Stimulated activated CD8-positive, alpha-beta memory T cell treated with anti-CD3 and anti-CD28 coated beads, Interleukin-12 subunit alpha, Interleukin-12 subunit beta, amount 100 ng/mL, for 4 hours (primary cell): ENCODE measurements at regions not wholly inside any gene's neighbourhood (a gene's known extent, or its start where the extent isn't known, plus 50 kb on each side); places are given as distances from the start of the nearest gene placed in this dataset.

Source experiments
- DNase-seq: peaks from one replicate; pipeline ENCODE4 v3.0.0-alpha.2; 2020; ENCODE audit warnings: low read depth

DNA sequence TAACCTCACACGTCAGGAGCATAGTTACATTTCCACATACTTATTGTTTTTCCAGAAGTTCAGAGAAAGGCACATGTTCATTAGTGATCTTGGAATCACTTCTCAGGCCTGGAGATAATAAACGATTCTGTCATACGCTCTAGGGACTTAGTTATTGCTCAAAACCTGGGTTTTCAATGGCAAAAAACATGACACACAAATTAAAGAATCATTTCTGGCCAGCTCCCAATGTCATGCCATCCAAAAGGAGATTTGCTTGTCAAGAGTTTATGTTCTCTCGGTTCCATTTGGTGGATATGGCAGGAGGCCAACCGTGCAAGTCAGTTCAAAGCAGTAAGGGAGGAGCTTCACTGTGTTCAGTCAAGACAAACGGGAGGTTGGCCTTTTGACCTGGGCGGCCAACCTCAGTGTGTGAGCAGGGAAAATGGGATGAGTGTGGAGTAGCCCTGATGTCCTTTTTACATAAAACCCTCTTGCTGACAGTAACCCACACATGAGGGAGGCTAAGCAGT is 123.4 kb downstream of the NXNL2 start:
- no peak for DNase-seq

DNA sequence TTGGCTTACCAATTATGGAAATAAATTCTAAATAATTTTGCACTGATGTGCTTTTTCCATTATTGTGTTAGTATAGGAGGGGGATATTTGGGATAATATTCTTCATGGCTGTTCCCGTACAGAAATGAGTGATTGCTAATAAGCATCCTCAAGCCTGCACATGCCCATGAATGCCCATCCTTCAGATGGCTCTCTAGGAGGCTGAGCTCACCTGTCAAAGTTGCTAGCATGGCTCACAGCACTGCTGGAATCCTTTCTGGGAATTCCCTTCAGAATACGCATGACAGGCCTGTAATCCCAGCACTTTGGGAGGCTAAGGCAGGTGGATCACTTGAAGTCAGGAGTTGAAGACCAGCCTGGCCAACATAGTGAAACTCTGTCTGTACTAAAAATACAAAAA is 124.1 kb downstream of the NXNL2 start:
- no peak for DNase-seq

DNA sequence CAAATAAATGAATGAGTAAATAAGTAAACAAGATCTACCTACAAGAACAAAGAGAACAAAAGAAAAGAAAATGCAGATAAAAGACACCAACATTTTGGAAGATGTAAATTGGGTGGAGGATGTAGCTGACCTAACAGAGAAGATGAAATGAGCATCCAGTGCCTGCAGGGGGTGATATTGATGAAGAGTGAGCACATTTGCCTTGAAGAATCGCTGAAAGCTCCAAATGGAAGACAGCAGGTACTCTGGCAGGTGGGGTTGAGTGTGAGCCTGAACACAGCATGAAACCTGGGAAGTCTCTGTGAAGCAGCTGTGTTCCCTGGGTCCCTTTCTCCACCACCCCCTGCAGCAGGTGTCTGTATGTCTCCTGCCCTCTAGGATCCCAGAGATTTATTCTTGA is 125.6 kb downstream of the NXNL2 start:
- DNase-seq, result no peak

DNA sequence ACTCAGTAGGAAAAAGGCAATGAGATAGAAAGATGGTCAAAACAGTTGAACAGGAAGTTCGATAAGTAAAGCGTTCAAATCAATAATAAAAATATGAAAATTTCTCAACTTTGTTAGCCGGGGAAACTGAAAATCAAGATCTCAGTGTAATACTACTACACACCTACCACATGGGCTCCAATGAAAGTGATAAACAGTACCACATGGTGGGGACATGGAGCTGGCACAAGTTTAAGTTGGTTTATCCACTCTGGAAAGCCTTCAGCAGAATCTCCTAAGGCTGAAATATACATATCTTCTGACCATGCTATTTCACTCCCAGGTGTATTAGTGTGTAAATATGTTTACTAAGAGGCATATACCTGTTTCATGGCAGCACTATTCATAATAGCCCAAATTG is 126.8 kb downstream of the NXNL2 start:
- no peak for DNase-seq

DNA sequence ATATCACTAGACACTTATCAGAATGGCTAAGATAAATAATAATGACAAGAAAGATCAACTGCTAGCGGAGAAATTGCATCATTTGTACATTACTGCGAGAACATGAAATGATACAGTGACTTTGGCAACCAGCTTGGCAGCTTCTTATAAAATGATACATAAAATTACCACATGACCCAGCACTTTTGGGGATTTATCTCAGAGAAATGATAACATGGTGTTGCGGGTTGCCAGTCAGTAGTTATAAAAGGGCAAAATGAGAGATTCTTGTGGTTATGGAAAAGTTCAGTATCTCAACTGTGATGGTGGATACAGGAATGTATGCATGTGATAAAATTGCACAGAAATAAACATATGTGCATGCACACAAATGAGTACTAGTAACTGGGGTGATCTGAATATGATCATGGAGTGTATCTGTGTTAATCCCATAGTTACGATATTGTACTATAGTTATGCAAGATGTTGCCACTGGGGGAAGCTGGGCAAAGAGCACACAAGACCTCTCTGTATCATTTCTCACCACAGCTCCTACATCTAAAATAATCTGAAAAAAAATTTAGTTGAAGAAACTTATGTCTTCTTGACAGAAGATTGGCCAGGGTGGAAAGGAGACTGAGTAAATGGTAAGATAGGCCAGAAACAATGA is 128.9 kb downstream of the NXNL2 start:
- DNase-seq, result no peak

DNA sequence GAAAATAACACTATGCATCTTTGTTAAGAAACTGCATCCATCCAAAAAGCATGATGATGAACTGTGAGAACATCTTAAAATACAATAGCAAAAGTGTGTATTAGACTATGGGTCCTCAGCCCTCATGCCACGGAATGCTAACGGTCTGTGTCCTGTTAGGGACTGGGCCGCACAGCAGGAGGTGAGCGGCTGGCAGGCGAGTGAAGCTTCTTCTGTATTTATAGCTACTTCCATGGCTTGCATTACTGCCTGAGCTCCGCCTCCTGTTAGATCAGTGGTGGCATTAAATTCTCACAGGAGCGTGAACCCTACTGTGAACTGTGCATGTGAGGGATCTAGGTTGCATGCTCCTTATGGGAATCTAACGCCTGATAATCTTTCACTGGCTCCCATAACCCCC is 129.8 kb downstream of the NXNL2 start:
- DNase-seq, result no peak

DNA sequence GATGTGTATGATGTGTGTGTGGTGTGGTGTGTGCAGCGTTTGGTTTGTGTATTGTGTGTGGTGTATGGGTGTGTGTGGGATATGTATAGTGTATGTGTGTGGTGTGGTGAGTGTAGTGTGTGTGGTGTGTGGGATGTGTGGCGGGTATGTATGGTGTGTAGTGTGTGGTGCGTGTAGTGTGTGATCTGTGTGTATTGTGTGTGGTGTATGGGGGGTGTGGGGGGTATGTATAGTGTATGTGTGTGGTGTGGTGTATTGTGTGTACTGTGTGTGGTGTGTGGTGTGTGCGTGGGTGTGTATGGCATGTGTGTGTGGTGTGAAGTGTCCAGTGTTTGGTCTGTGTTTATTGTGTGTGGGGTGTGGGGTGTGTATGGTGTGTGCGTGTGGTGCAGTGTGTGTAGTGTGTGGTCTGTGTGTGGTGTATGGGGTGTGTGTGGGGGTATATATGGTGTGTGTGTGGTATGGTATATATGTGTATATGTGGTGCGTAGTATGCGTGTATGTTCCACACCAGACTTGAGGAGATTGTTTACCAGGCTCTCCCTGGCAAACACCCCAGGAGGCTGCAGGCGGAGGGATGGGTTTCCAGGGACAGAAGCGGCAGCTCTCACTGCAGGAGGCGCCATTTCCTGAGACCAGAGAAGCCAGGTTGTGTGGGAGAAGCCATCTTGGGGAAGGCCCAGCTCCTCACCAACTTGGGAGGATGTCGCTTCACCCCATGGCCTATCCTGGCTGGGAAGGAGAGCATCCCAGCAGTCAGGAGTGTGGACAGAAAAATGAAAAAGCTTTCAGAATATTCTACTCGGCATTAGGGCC is 138.1 kb downstream of the NXNL2 start:
- no peak for DNase-seq

DNA sequence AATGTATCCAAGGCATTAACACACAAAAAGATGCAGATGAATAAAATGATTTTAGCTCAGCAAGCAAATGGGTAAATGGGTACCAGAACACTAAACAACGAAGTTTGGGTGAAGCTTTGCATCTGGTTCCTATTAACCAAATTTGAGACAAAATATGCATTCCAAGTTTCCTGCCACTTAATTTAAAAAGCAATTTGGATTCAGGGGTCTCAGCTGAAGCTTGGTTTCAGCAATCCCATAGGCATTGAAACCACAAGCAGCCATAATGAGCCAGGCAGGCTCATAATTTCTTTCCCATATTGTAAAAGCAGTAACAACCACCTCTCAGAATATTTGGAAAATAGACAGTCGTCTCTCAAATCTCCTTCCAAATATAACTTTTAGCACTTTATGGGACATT is 138.9 kb downstream of the NXNL2 start:
- no peak for DNase-seq

DNA sequence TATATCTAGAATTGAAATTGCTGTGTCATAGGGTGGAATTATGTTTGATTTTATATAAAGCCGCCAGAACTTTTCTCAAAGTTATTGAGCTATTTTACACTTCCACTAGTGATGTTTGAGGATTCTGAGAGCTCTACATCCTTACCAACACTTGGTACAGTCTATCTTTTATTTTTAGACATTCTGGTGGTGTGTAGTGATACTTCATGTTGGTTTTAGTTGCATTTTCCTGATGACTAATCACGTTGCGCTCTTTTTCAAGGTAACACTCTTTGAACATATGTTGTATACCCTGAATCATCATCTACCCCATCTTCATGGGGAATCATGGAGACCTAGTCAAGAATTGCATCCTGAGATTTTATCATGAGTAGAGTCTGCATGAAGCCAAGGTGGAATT is 141.7 kb downstream of the NXNL2 start:
- no peak for DNase-seq

DNA sequence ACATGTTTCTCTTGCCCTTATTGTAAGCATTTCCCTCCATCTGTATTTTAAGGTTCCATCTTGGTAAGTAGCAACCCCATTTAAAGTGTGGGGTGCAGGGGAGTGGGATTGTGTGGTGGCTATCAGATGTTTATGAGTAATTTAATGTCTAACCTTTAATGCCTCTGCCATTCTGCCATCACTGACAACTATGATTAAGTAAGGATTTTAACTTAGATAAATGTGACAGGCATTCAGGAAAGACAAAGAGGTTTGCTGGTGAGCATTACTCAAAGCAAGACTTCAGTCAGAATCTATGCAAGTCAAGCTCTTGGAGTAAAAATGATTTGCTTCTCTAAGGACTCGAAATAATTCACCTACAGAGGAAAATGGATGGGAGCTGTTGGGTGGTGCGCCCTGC is 143.0 kb downstream of the NXNL2 start:
- no peak for DNase-seq

DNA sequence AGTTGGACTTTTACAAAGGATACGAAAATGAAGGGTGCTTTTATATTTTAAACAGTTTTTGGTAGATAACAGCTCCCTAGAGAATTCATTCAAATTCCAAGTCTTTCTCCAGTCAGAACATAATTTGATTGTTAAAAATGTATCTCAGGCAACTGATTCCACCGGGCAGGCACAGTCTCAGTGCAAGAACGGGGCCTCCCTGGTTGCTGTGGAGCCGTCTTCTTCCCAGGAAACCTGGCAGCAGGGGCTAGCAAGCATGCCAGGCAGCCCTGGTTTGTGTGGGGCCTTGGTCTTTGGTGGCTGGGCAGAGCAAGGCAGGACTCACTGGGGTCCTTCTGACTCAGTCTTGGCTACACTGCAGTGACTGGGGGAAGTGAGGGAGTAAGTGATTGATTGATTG is 143.5 kb downstream of the NXNL2 start:
- no peak for DNase-seq

DNA sequence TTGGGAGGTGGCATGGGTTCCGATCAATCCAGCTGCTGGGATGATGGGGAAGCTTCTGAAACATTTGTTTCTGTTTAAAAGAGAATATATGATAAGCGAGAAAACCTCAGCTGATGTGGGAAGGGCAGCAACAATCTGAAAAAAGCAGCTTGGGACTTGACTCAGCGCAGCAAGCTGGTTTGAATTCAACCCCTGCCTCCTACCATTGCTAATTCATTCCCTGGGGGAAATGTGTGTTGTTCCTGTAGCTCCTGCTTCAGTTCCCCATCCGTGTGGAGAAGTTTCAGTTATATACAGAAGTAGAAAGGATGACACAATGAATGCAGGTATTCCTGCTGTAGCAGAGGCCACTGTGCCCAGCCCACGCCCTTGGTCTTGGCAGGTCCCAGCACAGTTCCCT is 145.1 kb downstream of the NXNL2 start:
- no peak for DNase-seq

DNA sequence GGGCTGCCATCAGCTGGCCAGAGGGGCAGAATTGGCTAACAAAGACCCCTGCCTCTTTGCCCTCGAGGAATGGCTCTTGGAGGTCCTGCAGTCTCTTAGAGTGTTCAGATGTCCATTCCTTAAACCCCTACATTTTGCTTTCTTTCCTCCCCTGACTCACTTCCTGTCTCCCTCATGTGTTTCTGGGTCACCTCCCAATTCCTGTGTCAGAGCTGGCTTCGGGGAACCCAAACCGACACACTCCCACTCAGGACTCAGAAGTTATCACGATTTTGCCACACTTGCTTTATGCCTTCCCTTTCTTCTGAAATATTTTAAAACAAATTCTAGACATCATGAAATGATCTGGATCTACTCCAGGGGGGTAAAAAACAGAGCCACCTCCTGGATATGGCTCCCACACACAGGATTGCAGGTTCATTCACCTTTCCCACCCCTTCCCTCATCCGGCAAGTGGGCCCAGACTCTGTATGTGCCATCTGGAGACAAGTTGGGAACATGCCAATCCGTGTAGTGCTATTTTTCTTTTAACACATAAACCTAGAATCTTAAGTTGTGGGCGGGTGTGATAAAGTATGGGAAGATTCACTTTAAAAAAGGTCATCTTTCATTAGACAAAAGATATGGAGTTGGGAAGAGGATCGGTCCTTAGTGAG is 145.7 kb downstream of the NXNL2 start:
- no peak for DNase-seq

DNA sequence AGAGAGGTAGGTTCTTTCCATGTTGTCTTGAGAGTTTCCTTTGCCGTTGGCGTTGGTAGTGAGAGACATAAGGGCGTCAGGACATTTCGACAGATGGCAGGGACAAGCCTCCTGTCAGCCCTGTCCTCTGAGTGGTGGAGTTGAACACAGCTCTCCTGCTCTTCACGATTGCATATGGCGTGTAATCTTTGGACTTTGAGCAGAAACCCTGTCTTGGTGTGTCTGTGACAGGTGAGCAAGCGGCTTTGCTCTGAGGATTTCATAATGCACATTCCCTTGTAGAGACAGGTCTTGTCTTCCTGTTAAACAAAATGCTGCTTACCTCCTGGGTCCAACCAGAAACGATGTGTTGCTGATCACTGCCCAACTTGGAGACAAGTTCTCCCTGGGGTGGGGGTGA is 146.5 kb downstream of the NXNL2 start:
- DNase-seq, result no peak

DNA sequence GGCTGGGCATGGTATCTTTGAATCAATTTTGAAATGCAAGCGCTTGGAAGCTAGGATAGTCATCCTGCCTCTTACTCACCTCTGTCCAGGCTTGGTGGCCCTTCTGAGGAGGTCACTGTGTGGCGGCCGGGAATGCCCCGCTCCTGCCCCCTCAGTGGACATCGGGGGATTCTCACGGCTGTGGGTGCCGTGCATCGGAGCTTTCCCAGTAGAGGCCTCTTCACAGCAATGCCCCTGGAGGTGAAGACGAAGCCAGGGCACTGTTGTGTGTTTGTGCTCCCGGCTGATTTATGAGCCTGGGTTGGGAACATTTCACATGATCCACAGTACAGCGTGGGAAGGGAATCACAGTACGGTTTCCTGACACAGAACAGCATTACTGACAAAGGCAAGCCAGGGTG is 147.5 kb downstream of the NXNL2 start:
- DNase-seq, result no peak

DNA sequence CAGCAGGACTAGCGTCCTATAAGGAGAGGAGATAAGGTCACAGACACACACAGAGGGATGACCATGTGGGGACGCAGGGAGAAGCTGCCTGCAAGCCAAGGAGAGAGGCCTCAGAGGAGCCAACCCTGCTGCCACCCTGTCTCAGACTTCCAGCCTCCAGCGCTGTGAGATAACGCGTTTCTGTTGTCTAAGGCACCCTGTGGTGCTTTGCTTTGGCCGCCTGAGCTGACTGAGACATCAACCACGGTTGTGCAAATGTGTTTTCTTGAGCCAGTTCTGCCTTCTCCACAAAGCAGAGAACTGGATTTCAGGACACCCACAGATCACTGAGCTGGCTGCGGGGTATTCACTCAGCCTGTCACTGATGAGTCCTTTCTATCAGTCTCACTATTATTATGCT is 149.1 kb downstream of the NXNL2 start:
- DNase-seq, result no peak

DNA sequence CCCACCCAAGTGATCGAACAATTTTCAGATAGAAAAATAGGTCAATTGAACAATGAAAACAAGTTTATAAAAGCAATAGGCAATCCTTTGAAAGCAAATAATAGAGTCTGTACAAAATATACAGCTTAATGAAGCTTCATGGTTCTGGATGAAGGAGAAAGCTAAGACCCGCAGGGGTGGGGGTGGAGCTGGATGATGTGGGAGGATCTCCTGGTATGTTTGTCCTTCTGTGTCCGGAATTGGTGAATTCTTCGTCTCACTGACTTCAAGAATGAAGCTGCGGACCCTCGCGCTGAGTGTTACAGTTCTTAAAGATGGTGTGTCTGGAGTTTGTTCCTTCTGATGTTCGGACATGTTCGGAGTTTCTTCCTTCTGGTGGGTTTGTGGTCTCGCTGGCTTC is 149.9 kb downstream of the NXNL2 start:
- DNase-seq, result no peak

DNA sequence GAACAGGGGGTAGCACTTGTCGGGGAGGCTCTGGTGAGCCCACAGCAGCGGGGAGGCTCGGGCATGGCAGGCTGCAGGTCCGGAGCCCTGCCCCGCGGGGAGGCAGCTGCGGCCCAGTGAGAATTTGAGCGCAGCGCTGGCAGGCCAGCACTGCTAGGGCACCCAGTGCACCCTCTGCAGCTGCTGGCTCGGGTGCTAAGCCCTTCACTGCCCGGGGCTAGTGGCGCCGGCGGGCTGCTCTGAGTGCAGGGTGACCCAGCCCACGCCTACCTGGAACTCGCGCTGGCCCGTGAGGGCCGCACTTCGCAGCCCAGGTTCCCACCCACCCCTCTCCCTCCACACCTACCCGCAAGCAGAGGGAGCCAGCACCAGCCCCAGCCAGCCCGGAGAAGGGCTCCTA is 151.0 kb downstream of the NXNL2 start:
- no peak for DNase-seq

DNA sequence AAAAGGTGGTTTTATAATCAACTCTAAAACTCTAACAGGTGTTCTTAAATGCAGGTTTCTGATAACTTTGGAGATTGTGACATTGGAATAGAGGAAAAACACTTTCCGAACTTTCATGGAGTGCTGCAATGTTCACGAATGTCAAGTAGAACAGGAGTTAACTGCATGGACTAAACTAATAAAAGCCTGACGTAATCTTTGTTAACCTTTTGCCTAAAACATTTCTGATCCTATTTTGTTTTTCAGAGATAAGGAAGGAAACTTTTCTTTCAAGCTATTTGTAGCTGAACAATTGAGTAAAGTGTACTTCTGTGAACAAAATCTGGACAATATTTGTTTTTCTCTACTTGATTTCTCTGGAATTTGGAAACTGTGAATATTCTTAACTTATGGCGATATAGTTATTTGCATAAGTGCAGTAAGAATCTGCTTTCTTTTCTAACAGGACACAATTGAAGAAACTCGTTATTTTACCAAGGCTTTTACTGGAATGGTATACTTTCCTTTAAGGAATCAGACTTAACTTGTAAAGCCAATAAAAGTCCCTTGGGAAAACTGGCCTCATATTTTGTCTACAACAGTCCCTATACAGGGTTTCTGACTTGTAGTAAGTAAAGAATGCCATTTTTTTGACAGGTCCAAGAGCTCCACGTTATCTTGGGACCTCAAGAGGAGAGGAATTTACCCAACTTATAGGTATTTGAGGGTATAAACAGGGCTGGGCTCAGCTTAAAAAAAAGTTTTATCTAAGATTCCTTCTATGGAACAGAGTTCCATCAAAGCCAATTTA is 154.7 kb downstream of the NXNL2 start:
- no peak for DNase-seq

DNA sequence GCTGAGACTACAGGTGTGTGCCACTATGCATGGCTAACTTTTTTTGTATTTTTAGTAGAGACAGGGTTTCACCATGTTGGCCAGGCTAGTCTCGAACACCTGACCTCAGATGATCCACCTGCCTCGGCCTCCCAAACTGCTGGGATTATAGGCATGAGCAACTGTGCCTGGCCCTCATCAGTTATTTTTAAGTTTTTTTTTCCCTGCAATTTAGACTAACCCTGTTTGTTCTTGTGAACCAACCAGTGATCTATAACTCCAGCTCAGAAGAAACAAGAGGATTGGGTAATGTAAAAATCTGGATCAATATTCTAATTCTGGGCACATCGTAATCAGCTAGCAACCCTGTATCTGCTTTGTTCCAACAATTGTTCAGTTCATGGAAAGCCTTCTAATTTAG is 155.7 kb downstream of the NXNL2 start:
- DNase-seq, result no peak

DNA sequence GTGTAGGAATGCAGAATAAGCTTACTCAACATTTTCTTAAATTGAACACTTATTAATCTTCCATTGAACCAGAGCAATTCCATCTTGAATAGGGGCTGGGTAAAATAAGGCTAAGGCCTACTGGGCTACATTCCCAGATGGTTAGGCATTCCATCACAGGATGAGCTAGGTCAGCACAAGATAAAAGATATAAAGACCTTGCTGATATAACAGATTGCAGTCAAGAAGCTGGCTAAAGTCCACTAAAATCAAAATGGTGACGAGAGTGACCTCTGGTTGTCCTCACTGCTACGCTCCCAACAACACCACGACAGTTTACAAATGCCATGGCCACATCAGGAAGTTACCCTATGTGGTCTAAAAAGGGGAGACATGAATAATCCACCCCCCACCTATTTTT is 156.1 kb downstream of the NXNL2 start:
- DNase-seq, result no peak

DNA sequence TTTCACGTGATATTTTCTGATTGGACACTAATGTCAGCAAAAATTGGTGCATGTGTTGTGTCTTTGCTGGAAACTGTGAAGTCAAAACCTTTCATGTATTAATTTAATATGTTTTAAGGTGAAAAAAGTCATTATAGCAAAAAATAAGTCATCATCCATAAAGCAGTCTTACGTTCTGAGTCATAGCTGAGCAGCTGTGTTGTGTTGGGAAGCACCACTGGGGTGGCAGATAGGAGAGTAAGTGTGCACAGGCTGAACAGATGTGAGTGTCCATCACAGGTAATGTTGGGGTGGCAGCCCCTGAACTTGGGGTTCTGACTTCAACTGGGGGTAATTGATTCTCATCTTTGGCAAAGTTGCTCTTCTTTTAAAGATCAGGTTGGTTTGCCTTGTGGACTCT is 156.8 kb downstream of the NXNL2 start:
- DNase-seq, result no peak
